SK-MEL-5 (cell line): ENCODE measurements at regions not wholly inside any gene's neighbourhood (a gene's known extent, or its start where the extent isn't known, plus 50 kb on each side); places are given as distances from the start of the nearest gene placed in this dataset.

ENCODE experiments used
- DNase-seq: peaks from one replicate; pipeline ENCODE4 v3.0.0-alpha.2; 2016; ENCODE audit warnings: low read depth, low spot score
- in situ Hi-C: cut with HindIII; loops from 2 replicates; pipeline ENCODE4 v1.10.0; 2016; ENCODE audit warnings: low sequenced_read_pairs, high pct_unique_total_duplicates, low pct_unique_long_range_greater_than_20kb

GRCh38 chr4:124480061-124480460 lies 232.5 kb downstream of the ANKRD50 start:
- DNase-seq = no peak

DNA sequence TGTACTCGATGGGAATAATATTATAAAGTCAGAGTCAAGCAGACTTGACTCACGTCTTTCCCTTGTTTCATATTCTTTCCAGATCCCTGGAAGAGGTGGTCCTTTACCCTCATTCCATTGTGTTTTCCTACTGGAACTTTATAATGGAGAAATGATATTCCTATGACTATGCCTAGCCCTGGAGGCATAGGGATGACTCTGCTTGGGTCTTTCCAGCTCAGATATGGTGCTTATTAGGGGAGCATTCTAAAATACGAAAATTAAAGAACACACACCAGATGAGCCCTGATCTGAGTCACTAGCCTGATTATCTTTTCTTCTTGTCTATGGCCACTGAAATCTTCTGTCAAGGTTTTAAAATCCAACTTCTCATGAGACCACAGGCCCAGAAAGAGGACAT lies 231.4 kb downstream of the ANKRD50 start:
- in situ Hi-C loops = no loop called here
- no peak for DNase-seq

More at GRCh38 chr4:124480061-124480460, 232.5 kb downstream of the ANKRD50 start:
- in situ Hi-C loops = no loop called here

GRCh38 chr4:124483048-124483906 lies 229.3 kb downstream of the ANKRD50 start:
- in situ Hi-C loops = no loop called here
- no peak for DNase-seq

DNA sequence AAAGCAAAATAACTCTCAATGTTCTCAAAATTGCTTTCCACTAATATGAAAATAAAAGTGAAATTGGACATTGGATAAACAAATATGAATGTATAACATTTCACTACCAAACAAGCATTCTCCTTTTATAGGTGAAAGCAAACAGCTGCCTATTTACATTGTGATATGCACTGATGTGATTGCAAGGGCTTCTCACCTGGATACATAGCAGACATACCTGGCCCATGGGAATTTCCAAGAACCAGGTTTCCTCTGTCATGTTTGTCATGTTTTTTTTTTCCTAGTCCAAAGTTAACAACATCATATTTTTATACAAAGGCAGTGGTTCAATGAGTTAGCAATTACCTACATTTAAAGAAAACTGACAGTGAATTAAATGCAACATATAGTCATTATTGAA lies 228.5 kb downstream of the ANKRD50 start:
- in situ Hi-C loops = no loop called here
- DNase-seq = no peak

DNA sequence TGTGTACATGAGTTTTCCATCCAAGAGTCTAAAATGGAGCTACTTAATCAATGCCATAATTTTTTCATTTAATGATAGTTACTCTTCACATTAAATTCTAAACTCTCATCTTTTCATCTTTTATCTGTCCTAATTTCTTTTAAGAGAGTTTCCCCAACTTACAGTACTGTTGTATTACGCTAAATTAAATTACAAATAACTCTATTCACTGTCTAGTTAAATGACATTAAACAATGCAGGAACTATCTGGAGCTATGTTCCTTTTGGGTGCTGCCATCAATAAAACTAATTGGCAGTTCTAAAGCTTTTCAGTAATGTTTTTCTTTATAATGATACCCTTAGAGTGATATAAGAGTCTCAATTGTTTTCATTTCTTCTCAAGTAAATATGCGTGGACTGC lies 227.6 kb downstream of the ANKRD50 start:
- in situ Hi-C loops = no loop called here
- DNase-seq = no peak

GRCh38 chr4:124486423-124486822 lies 226.1 kb downstream of the ANKRD50 start:
- in situ Hi-C loops = no loop called here

DNA sequence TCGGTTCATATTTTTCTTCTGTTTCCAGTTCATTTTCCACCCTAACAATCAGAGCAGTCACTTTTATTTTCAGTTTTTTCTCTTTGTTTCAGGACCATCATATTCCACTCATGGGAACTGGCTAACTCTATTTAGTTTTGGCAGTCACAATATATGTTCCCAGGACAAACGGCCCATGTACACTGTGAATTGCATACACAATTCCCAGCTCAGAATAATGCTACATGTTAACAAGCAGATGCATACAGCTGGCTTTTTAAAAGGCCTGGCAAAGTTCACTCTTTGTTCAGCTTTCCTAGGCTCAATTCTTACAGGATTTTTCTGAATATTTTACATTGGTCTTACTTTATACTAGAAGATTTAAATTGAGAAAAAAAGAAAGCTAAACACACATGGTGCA lies 224.9 kb downstream of the ANKRD50 start:
- in situ Hi-C loops = no loop called here
- DNase-seq = no peak

More at GRCh38 chr4:124486423-124486822, 226.1 kb downstream of the ANKRD50 start:
- DNase-seq = peak; percentile 30

DNA sequence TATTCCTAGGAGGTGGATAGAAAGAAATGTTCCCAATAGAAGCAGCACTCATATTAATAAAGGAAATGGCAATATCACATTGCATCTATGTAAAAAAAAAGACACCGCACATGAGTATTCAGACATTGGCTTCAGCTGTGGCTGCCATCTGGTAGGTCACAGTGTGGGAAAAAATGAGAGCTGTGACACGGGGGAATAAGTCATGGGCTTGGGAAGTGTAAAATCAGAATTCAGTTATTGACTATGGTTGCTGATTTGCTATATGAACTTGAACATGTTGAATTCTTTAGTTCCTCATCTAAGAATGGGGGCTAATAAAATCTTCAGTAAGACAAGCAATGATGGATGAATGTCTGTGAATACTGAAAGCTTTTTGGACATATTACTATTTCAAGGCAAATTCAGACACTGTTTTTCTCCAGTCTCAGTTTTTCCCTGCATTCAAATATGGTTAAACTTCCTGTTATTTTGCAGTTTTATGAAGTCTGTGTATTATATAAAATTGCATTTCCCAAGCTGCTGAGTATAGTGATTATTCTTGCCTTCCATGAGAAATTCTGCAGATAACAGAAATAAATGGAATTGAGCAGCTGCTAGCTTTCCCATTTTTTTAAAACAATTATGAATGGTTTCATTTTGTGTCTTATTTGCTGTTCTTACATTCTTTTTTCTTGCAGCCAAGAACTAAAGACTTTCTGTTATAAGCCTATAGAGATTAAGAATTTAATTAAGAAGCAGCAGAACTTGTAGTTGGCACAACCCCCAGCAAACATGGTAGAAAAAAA lies 221.0 kb downstream of the ANKRD50 start:
- in situ Hi-C loops = no loop called here
- no peak for DNase-seq

GRCh38 chr4:124499261-124499660 lies 213.3 kb downstream of the ANKRD50 start:
- in situ Hi-C loops = no loop called here
- DNase-seq = peak; percentile 35

- in situ Hi-C loops = no loop called here
Observed at GRCh38 chr4:124501576-124501975, 211.0 kb downstream of the ANKRD50 start.

DNA sequence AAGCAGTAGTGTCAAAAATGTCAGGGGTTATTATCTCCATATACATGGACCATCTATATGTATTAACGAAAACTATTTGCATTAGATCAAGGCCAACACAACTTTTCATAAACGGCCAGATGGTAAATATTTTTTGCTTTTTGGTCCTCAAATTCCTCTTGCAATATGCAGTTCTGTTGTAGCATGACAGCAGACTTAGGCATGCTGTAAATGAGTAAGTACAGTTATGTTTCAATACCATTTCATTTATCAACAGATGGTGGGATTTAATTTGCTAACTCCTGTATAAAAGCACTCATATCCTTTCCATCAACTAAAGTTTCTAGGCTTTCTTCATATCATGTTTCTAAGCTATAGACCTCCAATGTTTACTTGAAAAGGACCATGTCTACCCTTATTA lies 208.1 kb downstream of the ANKRD50 start:
- no peak for DNase-seq
- in situ Hi-C loops = no loop called here

More at GRCh38 chr4:124501576-124501975, 211.0 kb downstream of the ANKRD50 start:
- DNase-seq = no peak

- in situ Hi-C loops = no loop called here
- DNase-seq = no peak
Observed at GRCh38 chr4:124505211-124505610, 207.3 kb downstream of the ANKRD50 start.

GRCh38 chr4:124509151-124509550 lies 203.4 kb downstream of the ANKRD50 start:
- no peak for DNase-seq
- in situ Hi-C loops = no loop called here

DNA sequence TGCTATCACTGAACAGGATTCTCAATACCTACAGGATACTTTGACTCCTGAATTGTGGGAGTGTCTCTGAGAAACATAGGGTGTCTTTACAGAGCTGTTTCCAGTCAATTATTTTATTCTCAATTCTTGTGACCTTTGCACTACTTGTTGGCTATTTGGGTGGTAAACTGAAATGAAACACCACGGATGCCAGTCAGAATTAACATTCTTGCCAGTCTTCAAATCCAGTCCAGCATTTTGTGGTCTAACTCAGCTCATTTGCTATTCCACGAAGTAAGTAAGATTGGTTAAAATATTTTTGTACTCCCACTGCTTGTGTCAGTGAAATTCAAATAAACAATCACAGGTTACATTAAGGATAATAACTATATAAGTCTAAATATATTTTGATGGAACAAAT lies 197.9 kb downstream of the ANKRD50 start:
- in situ Hi-C loops = no loop called here
- no peak for DNase-seq

DNA sequence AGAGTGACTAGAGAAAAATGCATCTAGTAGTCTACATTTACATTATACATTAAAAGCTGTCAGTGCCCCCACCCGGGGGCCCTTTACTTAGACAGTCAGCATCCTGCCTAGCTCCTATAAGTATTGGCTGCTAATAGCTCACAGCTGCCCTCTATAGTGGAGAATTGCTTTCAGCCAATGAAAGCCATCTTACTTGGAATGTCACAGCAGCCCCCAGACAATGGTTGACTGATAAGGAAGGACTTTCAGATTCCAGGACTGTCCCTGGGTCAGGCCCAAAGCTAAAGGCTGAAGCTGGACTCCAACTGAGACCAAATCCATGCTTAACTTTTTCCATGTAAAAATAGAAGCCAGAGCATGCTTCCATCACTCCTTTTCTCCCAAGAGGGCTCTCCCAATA lies 196.9 kb downstream of the ANKRD50 start:
- in situ Hi-C loops = no loop called here
- DNase-seq = peak; percentile 4

GRCh38 chr4:124519196-124519595 lies 193.3 kb downstream of the ANKRD50 start:
- no peak for DNase-seq
- in situ Hi-C loops = no loop called here

DNA sequence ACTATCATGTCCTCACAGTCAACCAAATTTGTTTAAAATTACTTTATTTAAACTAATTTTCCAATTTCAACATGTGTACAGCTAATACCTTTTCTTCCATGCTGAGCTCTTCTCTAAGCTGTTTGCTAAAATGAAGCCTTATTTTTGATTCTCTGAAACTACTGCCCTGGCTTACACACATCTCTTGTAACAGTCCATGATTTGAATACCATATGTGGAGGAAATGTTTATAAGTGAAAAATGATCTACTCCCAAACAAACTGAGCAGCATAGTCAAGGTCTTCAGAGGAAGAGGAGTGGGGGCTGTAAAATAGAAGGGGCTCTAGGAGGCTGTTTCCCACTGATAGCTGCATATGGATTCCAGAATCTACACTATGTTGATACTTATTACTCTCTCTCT lies 188.7 kb downstream of the ANKRD50 start:
- in situ Hi-C loops = no loop called here
- no peak for DNase-seq

DNA sequence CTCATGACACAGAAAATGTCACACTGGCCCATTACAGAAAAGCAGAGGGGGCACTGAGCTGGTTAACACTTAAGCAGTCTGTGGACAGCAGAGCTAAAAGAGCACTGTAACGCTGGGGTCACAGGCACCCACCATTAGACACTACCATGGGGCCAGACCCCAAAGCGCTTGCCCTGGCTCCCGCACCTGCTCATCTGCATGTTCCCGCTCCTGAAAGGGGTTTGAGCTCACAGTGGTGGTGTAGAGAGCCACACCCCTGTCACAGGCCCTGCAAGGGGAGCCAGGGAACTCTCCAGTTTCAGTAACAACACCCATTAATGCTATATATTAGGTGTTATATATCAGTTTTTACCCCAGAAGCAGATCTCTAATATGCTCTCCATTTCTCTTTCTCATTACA lies 187.0 kb downstream of the ANKRD50 start:
- in situ Hi-C loops = no loop called here
- no peak for DNase-seq

DNA sequence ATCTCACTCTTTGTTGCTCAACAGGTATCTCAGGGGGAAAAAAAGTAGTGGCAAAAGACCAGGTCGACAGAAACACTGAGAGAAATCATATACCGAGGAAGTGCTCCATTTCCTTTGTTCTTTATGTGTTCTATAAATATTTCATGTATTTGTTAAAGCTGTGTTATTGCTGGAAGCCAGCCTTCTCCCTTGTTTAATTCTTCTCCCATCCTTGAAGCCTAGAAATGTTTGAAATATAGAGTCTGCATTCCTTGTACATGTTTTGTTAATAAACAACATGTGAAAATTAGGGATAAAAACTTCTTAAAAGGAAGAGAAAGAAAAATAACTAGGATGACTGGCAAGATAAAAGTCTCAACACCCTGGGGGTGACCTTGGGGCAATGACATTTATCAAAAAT lies 186.2 kb downstream of the ANKRD50 start:
- in situ Hi-C loops = no loop called here
- DNase-seq = no peak
